Stimulated activated memory B cell treated with anti-CD40 and anti-IgM and Interleukin-4, amounts not matched to agents 10 μg/mL and 1 μg/mL and 100 μg/mL, for 72 hours (primary cell): ENCODE measurements at regions not wholly inside any gene's neighbourhood (a gene's known extent, or its start where the extent isn't known, plus 50 kb on each side); places are given as distances from the start of the nearest gene placed in this dataset.

ENCODE experiments used
- ATAC-seq: fragments of 150-1000 bp; cut with Tn5 transposase; 2 replicates; pipeline ENCODE4 v1.10.0; 2021
- H3K27ac Mint-ChIP-seq: one replicate; pipeline ENCODE4 v1.8.0; 2022; ENCODE audit warnings: mild to moderate bottlenecking, mixed read lengths
- H3K27me3 Mint-ChIP-seq: one replicate; pipeline ENCODE4 v1.8.0; 2022; ENCODE audit warnings: mixed read lengths
- H3K36me3 Mint-ChIP-seq: one replicate; pipeline ENCODE4 v1.8.0; 2022; ENCODE audit warnings: mixed read lengths
- H3K4me1 Mint-ChIP-seq: one replicate; pipeline ENCODE4 v1.8.0; 2022; ENCODE audit warnings: mixed read lengths
- H3K4me3 Mint-ChIP-seq: one replicate; pipeline ENCODE4 v1.8.0; 2022; ENCODE audit warnings: mild to moderate bottlenecking, moderate library complexity, mixed read lengths
- H3K9me3 Mint-ChIP-seq: one replicate; pipeline ENCODE4 v1.8.0; 2022; ENCODE audit warnings: mixed read lengths

GRCh38 chr17:72321896-72322295 is 201.1 kb downstream of the SOX9 start:
- Mint-ChIP-seq H3K27me3 (peaks cover 8% of the 10 kb centered on the region), H3K9me3 (peaks cover 2% of the 10 kb centered on the region), H3K4me3 (no peak overlapping the region), H3K4me1 (peaks cover 5% of the 10 kb centered on the region), H3K27ac (no peak overlapping the region), H3K36me3 (no peaks in the 10 kb centered on the region)
- ATAC-seq: no peak

DNA sequence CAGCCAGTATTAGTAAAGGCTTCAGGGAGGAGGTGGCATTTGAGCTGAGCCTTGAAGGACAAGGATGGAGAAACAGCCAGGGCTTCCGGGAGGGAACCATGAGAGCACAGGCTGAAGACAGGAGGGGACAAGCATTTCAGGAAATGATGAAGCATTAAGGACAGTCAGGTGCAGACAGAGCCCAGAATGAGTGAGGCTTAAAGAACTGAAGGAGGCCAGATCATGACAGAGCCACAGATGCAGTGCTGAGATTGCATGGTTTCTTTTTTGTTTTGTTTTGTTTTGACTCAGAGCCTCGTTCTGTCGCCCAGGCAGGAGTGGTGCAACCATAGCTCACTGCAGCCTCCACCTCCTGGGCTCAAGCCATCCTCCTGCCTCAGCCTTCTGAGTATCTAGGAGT is 211.5 kb downstream of the SOX9 start:
- Mint-ChIP-seq H3K27ac (no peak overlapping the region), H3K4me3 (no peak overlapping the region), H3K27me3 (peaks cover 25% of the 10 kb centered on the region), H3K4me1 (no peaks in the 10 kb centered on the region), H3K36me3 (no peaks in the 10 kb centered on the region), H3K9me3 (peaks cover 9% of the 10 kb centered on the region)
- no peak for ATAC-seq

DNA sequence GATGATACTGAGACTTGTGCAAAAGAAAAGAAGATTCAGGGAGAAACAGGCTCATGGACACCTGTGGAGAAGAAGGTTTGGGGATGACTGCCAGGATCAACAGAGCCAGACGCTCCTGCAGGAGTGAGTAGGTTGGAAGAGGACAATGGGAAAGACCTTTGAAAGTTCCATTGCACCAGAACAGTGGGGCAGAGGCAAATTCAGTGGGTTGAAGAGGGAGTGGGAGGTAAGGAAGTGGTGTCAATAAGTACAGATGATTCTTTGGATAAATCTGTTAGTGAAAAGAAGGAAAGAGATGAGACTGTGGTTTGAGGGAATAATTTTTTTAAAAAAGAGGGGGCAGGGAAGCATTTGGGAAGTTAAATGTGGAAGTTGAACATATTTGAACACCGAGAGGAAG is 212.8 kb downstream of the SOX9 start:
- H3K36me3 Mint-ChIP-seq: no peaks in the 10 kb centered on the region
- H3K27ac Mint-ChIP-seq: no peak overlapping the region
- no peak for ATAC-seq
- H3K4me1 Mint-ChIP-seq: no peaks in the 10 kb centered on the region
- H3K9me3 Mint-ChIP-seq: peaks cover 14% of the 10 kb centered on the region
- peaks cover 34% of the 10 kb centered on the region for H3K27me3 Mint-ChIP-seq
- no peak overlapping the region for H3K4me3 Mint-ChIP-seq

DNA sequence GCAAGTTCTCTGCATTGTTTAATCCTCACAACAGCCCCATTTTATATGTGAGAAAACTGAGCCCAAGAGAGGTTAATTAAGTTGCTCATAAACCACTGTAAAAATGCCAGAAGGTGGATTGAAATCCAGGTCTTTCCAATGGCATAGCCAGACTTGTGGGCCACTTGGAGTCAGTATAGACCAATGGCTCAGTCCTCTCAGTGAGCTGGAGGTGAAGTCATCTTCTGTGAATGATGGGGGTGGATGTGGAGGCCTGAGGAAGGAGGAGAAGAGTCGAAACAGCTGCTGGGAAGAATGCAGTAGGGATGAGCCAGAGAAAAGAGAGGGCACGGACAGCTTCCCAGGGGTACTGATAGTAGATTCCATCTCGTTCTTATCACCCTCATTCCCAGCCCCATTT is 213.4 kb downstream of the SOX9 start:
- no peak overlapping the region for H3K4me3 Mint-ChIP-seq
- peaks cover 14% of the 10 kb centered on the region for H3K9me3 Mint-ChIP-seq
- ATAC-seq: no peak
- peaks cover 34% of the 10 kb centered on the region for H3K27me3 Mint-ChIP-seq
- no peak overlapping the region for H3K27ac Mint-ChIP-seq
- no peaks in the 10 kb centered on the region for H3K4me1 Mint-ChIP-seq
- H3K36me3 Mint-ChIP-seq: no peaks in the 10 kb centered on the region

GRCh38 chr17:72336026-72336803 is 215.4 kb downstream of the SOX9 start:
- Mint-ChIP-seq H3K27me3 (peaks cover 43% of the 10 kb centered on the region), H3K27ac (no peak overlapping the region), H3K4me1 (no peaks in the 10 kb centered on the region), H3K9me3 (peaks cover 14% of the 10 kb centered on the region), H3K4me3 (no peak overlapping the region), H3K36me3 (no peaks in the 10 kb centered on the region)
- ATAC-seq: no peak

- ATAC-seq: no peak
- Mint-ChIP-seq H3K4me3 (no peak overlapping the region), H3K9me3 (peaks cover 14% of the 10 kb centered on the region), H3K27me3 (peaks cover 43% of the 10 kb centered on the region), H3K27ac (no peak overlapping the region), H3K36me3 (no peaks in the 10 kb centered on the region), H3K4me1 (no peaks in the 10 kb centered on the region)
Measured at GRCh38 chr17:72336804-72337070, 215.9 kb downstream of the SOX9 start.

GRCh38 chr17:72338304-72338703 is 217.5 kb downstream of the SOX9 start:
- H3K27ac Mint-ChIP-seq: no peak overlapping the region
- H3K27me3 Mint-ChIP-seq: peaks cover 38% of the 10 kb centered on the region
- H3K4me3 Mint-ChIP-seq: no peak overlapping the region
- no peaks in the 10 kb centered on the region for H3K4me1 Mint-ChIP-seq
- H3K9me3 Mint-ChIP-seq: peaks cover 16% of the 10 kb centered on the region
- no peaks in the 10 kb centered on the region for H3K36me3 Mint-ChIP-seq
- ATAC-seq: no peak

GRCh38 chr17:72338847-72339790 is 218.3 kb downstream of the SOX9 start:
- Mint-ChIP-seq H3K36me3 (no peaks in the 10 kb centered on the region), H3K4me3 (no peak overlapping the region), H3K27ac (no peak overlapping the region), H3K27me3 (peaks cover 30% of the 10 kb centered on the region), H3K4me1 (no peaks in the 10 kb centered on the region), H3K9me3 (peaks cover 15% of the 10 kb centered on the region)
- no peak for ATAC-seq

GRCh38 chr17:72340836-72341235 is 220.0 kb downstream of the SOX9 start:
- Mint-ChIP-seq H3K27me3 (peaks cover 25% of the 10 kb centered on the region), H3K36me3 (no peaks in the 10 kb centered on the region), H3K4me3 (no peak overlapping the region), H3K9me3 (peaks cover 18% of the 10 kb centered on the region), H3K27ac (no peak overlapping the region), H3K4me1 (no peaks in the 10 kb centered on the region)
- ATAC-seq: no peak

GRCh38 chr17:72342061-72342460 is 221.2 kb downstream of the SOX9 start:
- ATAC-seq: no peak
- Mint-ChIP-seq H3K27me3 (peaks cover 21% of the 10 kb centered on the region), H3K36me3 (no peaks in the 10 kb centered on the region), H3K4me3 (no peak overlapping the region), H3K27ac (no peak overlapping the region), H3K9me3 (peaks cover 18% of the 10 kb centered on the region), H3K4me1 (no peaks in the 10 kb centered on the region)

GRCh38 chr17:72342627-72343527 is 222.1 kb downstream of the SOX9 start:
- H3K27me3 Mint-ChIP-seq: peaks cover 13% of the 10 kb centered on the region
- H3K36me3 Mint-ChIP-seq: no peaks in the 10 kb centered on the region
- ATAC-seq: no peak

DNA sequence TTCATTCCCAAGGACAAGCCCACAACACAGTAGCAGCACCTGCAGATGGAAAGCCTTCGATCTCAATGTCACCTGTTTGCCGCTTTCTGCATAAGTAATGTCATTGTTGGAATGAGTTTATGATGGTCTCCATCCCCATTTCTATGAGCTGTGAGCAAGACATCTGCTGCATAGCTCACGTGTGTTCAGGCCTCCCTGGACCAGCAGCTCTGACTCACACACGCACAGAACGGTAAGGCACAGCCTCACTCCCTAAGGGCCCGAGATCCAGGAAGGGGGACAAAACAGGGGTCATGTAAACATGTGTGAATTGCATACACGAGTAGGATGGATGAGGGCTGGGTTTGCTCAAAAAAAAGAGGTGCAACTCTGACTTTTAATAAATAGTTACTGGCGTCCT is 223.1 kb downstream of the SOX9 start:
- Mint-ChIP-seq H3K27me3 (peaks cover 9% of the 10 kb centered on the region), H3K36me3 (no peaks in the 10 kb centered on the region), H3K4me3 (no peak overlapping the region), H3K4me1 (no peaks in the 10 kb centered on the region), H3K9me3 (peaks cover 11% of the 10 kb centered on the region), H3K27ac (no peak overlapping the region)
- ATAC-seq: no peak

More at GRCh38 chr17:72342627-72343527, 222.1 kb downstream of the SOX9 start:
- H3K27ac Mint-ChIP-seq: no peak overlapping the region
- peaks cover 11% of the 10 kb centered on the region for H3K9me3 Mint-ChIP-seq
- no peaks in the 10 kb centered on the region for H3K4me1 Mint-ChIP-seq
- no peak overlapping the region for H3K4me3 Mint-ChIP-seq

GRCh38 chr17:72344613-72345012 is 223.8 kb downstream of the SOX9 start:
- Mint-ChIP-seq H3K27me3 (peaks cover 9% of the 10 kb centered on the region), H3K36me3 (no peaks in the 10 kb centered on the region), H3K27ac (no peak overlapping the region), H3K4me3 (no peak overlapping the region), H3K4me1 (no peaks in the 10 kb centered on the region), H3K9me3 (peaks cover 11% of the 10 kb centered on the region)
- no peak for ATAC-seq

DNA sequence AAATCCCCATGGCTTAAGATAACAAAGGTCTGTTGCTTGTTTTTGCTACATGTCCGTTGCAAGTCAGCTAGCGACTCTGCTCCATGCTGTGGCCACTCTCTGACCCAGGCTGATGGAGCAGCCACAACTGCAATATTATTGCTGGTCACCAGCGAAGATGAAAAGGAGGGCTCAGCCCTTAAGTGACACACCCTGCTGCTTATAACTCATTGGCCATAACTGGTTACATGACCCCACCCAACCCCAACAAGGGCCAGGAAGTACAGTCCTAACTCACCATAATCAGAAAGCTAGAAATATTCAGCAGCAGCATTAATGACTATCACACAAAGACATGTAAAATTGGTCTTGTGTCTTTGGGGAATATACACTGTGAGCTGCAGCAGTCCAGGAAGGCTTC is 224.3 kb downstream of the SOX9 start:
- Mint-ChIP-seq H3K36me3 (no peaks in the 10 kb centered on the region), H3K4me1 (no peaks in the 10 kb centered on the region), H3K27ac (no peak overlapping the region), H3K9me3 (peaks cover 11% of the 10 kb centered on the region), H3K27me3 (peaks cover 9% of the 10 kb centered on the region), H3K4me3 (no peak overlapping the region)
- ATAC-seq: no peak

DNA sequence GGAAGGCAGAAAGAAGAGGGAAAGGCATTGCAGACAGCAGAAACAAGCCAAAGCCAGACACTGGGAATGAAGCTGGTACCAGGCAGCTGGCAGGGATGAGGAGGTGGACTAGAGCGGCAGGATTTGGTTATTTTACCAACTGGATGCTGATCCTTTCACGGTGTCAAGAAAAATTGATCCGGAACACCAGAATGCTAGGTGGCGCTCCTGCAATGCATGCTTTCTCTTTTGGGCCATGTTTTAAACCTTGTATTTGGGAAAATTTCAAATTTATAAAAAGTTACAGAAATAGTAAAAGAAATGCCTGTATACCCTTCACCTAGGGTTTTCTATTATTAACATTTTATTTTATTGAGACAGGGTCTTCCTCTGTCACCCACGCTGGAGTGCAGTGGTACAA is 224.7 kb downstream of the SOX9 start:
- H3K4me1 Mint-ChIP-seq: no peaks in the 10 kb centered on the region
- ATAC-seq: no peak
- no peak overlapping the region for H3K4me3 Mint-ChIP-seq
- H3K27me3 Mint-ChIP-seq: peaks cover 5% of the 10 kb centered on the region
- H3K9me3 Mint-ChIP-seq: peaks cover 11% of the 10 kb centered on the region
- no peak overlapping the region for H3K27ac Mint-ChIP-seq
- H3K36me3 Mint-ChIP-seq: no peaks in the 10 kb centered on the region
